Heart left ventricle (tissue), 16 donors: ENCODE measurements at regions not wholly inside any gene's neighbourhood (a gene's known extent, or its start where the extent isn't known, plus 50 kb on each side); places are given as distances from the start of the nearest gene placed in this dataset.

Source experiments
- ATAC-seq, 4 donors: fragments of 200-7000 bp; cut with Tn5 transposase; one replicate each; pipeline ENCODE4 v1.9.1; 2020 to 2022; ENCODE audit warnings: moderate library complexity in 4 of 4, mild to moderate bottlenecking in 3 of 4, moderate number of reproducible peaks in 1 of 4
- DNase-seq, 5 donors: peaks; one replicate each; pipeline ENCODE4 v3.0.0-alpha.2; 2020
- H3K27ac ChIP-seq, 12 donors: fragments of 200-600 bp; sonication (generic) in 4 of 12; one replicate each; pipeline versions ENCODE4 v1.5.0 to v1.8.0; 2016 to 2022; ENCODE audit warnings: mild to moderate bottlenecking in 2 of 12
- H3K27me3 ChIP-seq, 9 donors: fragments of 200-600 bp; sonication (generic) in 2 of 9; one replicate each; pipeline versions ENCODE4 v1.5.1 to v1.8.0; 2016 to 2022; ENCODE audit warnings: mild to moderate bottlenecking in 3 of 9
- H3K36me3 ChIP-seq, 9 donors: fragments of 200-600 bp; sonication (generic) in 2 of 9; one replicate each; pipeline versions ENCODE4 v1.5.0 to v1.8.0; 2018 to 2022; ENCODE audit warnings: mild to moderate bottlenecking in 2 of 9
- H3K4me1 ChIP-seq, 12 donors: fragments of 200-600 bp; sonication (generic) in 4 of 12; one replicate each; pipeline versions ENCODE4 v1.5.0 to v1.8.0; 2016 to 2022; ENCODE audit warnings: mild to moderate bottlenecking in 3 of 12
- H3K4me3 ChIP-seq, 12 donors: fragments of 200-600 bp; sonication (generic) in 4 of 12; one replicate each; pipeline versions ENCODE4 v1.5.0 to v1.8.0; 2017 to 2022; ENCODE audit warnings: mild to moderate bottlenecking in 9 of 12, moderate library complexity in 4 of 12
- H3K9me3 ChIP-seq, 12 donors: fragments of 200-600 bp; sonication (generic) in 4 of 12; one replicate each; pipeline versions ENCODE4 v1.5.0 to v1.8.0; 2016 to 2022; ENCODE audit warnings: mild to moderate bottlenecking in 1 of 12
- CTCF ChIP-seq, 12 donors: fragments of 200-600 bp; sonication (generic) in 4 of 12; IDR thresholded peaks; one replicate each; pipeline versions ENCODE4 v1.5.0 to v1.8.0; 2018 to 2022; ENCODE audit warnings: antibody characterized with exemption in 12 of 12, mild to moderate bottlenecking in 5 of 12
- POLR2A ChIP-seq, 2 donors: fragments of 450-650 bp; IDR thresholded peaks; one replicate each; pipeline ENCODE4 v1.6.1; 2017; ENCODE audit warnings: antibody characterized with exemption in 2 of 2, mild to moderate bottlenecking in 2 of 2, moderate library complexity in 2 of 2
- WGBS, 4 donors: extraction: QIAGEN DNeasy Blood & Tissue Kit in 2 of 4; methylation state at CpG; one replicate each; pipeline versions ENCODE4 v1.1.5 to v1.1.7; 2013 to 2018; 5-methylcytosine and 5-hydroxymethylcytosine counted together
- intact Hi-C, 10 donors: fragments of 100-400 bp; cut with DNase I; formaldehyde crosslinking; loops; one replicate each; pipeline versions ENCODE4 v1.11.1 to v1.14.2; 2022
- donor health status: ischemic (EF 13 %, LVEDD 7.1; RV severe dilation, severe dysfunction).
- donor health status: healthy with polysubstance abuse.
- donor health status: DM: no; HTN: yes; CAD: no.
- donor health status: DM: no; HTN: no; CAD: no.
- donor health status: ischemic (EF 25% LVEDD 6.9; RV normal size, moderate dysfunction).
- donor health status: ischemic (EF 25% LVEDD 5.7; RV mildly dilated, moderate dysfunction).
- donor health status: healthy.
- donor health status: DM: yes; HTN: yes; CAD: no.
- donor health status: ischemic (EF 35%, LVEDD 5.7; RV mildly dilated, moderate dysfunction).
- donor health status: nonischemic (EF 11% LVEDD 7.7; RV severe dilation, severe dysfunction).
- donor health status: DM: yes; HTN: yes; CAD: no.
- donor health status: PGD.
- donor health status: ischemic (EF 29% LVEDD 5.4; RV normal size, mild dysfunction).
- donor health status: nonischemic (EF 23%, LVEDD 6.1; RV moderate dilation, normal function).

DNA sequence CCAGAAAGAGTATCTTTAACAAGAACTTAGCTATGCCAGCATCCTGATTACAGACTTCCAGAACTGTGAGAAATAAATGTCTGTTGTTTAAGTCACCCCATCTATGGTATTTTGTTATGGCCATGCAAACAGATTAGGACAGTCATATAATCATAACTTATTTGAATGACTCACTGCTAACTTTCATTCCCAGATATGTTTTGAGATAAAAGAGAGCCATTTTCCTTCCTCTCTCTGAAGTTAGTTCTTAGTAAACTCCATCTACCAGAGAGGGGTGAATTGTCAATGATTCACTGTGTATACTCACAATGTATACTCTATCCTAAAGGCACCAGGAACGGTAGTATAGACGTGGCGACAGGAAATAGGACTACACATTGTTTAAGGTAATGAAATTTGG, 179.4 kb upstream of the DPH6 start:
- ATAC-seq = no peak
- intact Hi-C loops = no loop called here
- H3K27ac ChIP-seq = no peak overlapping the region
- H3K36me3 ChIP-seq = no peaks in the 10 kb centered on the region
- no peaks in the 10 kb centered on the region for H3K27me3 ChIP-seq
- no peaks in the 10 kb centered on the region for H3K9me3 ChIP-seq
- no peak overlapping the region for H3K4me3 ChIP-seq
- WGBS, 4 donors = 93 to 95% (median 94%) methylated on average over 3 of the region's 3 CpGs
- TF ChIP-seq CTCF (IDR thresholded peaks at IDR 0.05) (no peak), POLR2A (IDR thresholded peaks at IDR 0.05) (no peak)
- no peaks in the 10 kb centered on the region for H3K4me1 ChIP-seq
- DNase-seq = no peak

GRCh38 chr15:35727627-35728026, 181.7 kb upstream of the DPH6 start:
- Histone ChIP-seq H3K27ac (no peak overlapping the region), H3K9me3 (no peaks in the 10 kb centered on the region), H3K4me3 (no peak overlapping the region), H3K36me3 (no peaks in the 10 kb centered on the region), H3K4me1 (no peaks in the 10 kb centered on the region), H3K27me3 (no peaks in the 10 kb centered on the region)
- TF ChIP-seq CTCF (IDR thresholded peaks at IDR 0.05) = no peak
- no peak for TF ChIP-seq POLR2A (IDR thresholded peaks at IDR 0.05)
- ATAC-seq = no peak
- DNase-seq = no peak
- intact Hi-C loops = no loop called here
- WGBS, 4 donors = 71 to 87% (median 86%) methylated on average over 9 of the region's 9 CpGs

- H3K9me3 ChIP-seq = no peaks in the 10 kb centered on the region
- TF ChIP-seq CTCF (IDR thresholded peaks at IDR 0.05) (no peak), POLR2A (IDR thresholded peaks at IDR 0.05) (no peak)
- WGBS, 4 donors = 61 to 78% (median 71%) methylated on average over 2 of the region's 2 CpGs
- H3K4me1 ChIP-seq = no peaks in the 10 kb centered on the region
- no peak overlapping the region for H3K4me3 ChIP-seq
- H3K27me3 ChIP-seq = no peaks in the 10 kb centered on the region
- H3K36me3 ChIP-seq = no peaks in the 10 kb centered on the region
- H3K27ac ChIP-seq = no peak overlapping the region
- ATAC-seq (no peak), DNase-seq (no peak)
- intact Hi-C loops = no loop called here
Observed at GRCh38 chr15:35728219-35728940, 182.4 kb upstream of the DPH6 start.

- ATAC-seq = no peak
Observed at GRCh38 chr15:35736150-35736549, 190.2 kb upstream of the DPH6 start.

More at GRCh38 chr15:35736150-35736549, 190.2 kb upstream of the DPH6 start:
- no peaks in the 10 kb centered on the region for H3K27me3 ChIP-seq
- H3K9me3 ChIP-seq = no peaks in the 10 kb centered on the region
- no peak overlapping the region for H3K4me3 ChIP-seq
- H3K4me1 ChIP-seq = no peaks in the 10 kb centered on the region
- TF ChIP-seq POLR2A (IDR thresholded peaks at IDR 0.05) (no peak), CTCF (IDR thresholded peaks at IDR 0.05) (no peak)
- intact Hi-C loops = no loop called here
- WGBS, 4 donors = 78 to 92% (median 81%) methylated on average over 2 of the region's 2 CpGs
- H3K27ac ChIP-seq = no peak overlapping the region
- DNase-seq = no peak
- H3K36me3 ChIP-seq = no peaks in the 10 kb centered on the region
